ENCODE measurements at regions not wholly inside any gene's neighbourhood (a gene's known extent, or its start where the extent isn't known, plus 50 kb on each side); places are given as distances from the start of the nearest gene placed in this dataset.
A peak's percentile ranks its signal among the peaks of the same experiment; 100 is the strongest.

DNA sequence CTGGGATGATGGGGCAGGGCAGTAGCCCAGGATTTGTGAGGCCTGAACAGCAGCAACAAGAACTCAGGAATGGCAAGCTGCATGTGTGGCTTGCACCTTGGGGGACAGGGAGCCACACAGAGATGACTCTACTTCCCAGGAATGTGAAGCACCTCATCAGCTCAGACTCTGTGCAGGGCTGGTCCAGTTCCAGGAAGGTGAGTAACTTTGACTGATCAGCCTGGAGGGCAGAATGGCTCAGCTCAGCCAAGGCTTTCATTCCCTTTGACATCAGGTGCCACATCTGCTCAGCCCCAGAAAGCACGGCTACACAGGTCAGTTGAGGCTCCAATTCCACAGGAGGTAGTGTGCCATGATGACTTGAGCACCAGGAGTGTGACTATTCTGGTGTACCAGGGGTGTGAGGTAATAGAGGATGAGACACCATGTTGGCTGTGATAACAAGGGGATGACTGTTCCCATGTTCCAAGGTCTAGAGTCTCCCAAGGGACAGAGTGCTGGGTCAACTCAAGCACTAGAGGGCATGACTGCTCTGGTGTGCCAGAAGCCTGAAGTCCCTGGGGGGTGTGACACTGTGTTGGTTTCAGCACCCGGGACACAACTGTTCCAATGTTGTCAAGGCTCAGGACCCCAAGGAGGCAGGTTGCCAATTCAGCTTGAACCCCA, 625.8 kb upstream of the ADGRL2 start:
- TF ChIP-seq EGR1 (IDR thresholded peaks at IDR 0.05): no peak
- peak; percentile 81 for TF ChIP-seq TEAD4 (IDR thresholded peaks at IDR 0.05)
- no peak for TF ChIP-seq FOXM1 (IDR thresholded peaks at IDR 0.05; ENCODE audit: borderline replicate concordance, low read depth)
- TF ChIP-seq NFIC (IDR thresholded peaks at IDR 0.05): no peak
- TF ChIP-seq ZBTB7A (IDR thresholded peaks at IDR 0.05; ENCODE audit: low read depth): no peak

DNA sequence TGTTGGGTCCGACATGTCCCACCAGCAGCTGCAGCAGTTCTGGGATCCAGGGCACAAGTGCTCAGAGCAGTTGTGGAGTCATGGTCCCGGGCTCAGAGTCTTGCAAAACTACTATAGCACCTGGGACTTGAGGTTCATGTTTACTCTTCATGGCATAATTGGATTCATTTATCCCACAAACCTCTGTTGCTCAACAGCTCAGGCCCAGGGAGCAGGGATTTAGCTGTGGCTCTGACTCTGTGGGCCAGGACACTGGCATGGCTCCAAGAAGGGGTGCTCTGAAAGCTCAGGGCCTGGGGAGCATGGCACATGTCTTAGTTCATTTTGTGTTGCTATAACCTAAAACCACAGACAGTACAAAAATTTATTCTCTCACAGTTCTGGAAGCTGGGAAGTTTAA, 626.7 kb upstream of the ADGRL2 start:
- TF ChIP-seq TEAD4 (IDR thresholded peaks at IDR 0.05): no peak
- no peak for TF ChIP-seq YY1 (IDR thresholded peaks at IDR 0.05; ENCODE audit: low read depth)
- TF ChIP-seq, protein P1, sequence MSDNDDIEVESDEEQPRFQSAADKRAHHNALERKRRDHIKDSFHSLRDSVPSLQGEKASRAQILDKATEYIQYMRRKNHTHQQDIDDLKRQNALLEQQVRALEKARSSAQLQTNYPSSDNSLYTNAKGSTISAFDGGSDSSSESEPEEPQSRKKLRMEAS (IDR thresholded peaks at IDR 0.05): no peak
- TF ChIP-seq TCF12 (IDR thresholded peaks at IDR 0.05; ENCODE audit: low read depth): no peak
- no peak for TF ChIP-seq CREB1 (IDR thresholded peaks at IDR 0.05; ENCODE audit: low read depth)
- no peak for TF ChIP-seq EGR1 (IDR thresholded peaks at IDR 0.05)
- TF ChIP-seq ZBTB7A (IDR thresholded peaks at IDR 0.05; ENCODE audit: low read depth): no peak
- TF ChIP-seq EP300 (IDR thresholded peaks at IDR 0.05; ENCODE audit: borderline replicate concordance): no peak
- TF ChIP-seq RAD21 (IDR thresholded peaks at IDR 0.05; ENCODE audit: low read depth): no peak

DNA sequence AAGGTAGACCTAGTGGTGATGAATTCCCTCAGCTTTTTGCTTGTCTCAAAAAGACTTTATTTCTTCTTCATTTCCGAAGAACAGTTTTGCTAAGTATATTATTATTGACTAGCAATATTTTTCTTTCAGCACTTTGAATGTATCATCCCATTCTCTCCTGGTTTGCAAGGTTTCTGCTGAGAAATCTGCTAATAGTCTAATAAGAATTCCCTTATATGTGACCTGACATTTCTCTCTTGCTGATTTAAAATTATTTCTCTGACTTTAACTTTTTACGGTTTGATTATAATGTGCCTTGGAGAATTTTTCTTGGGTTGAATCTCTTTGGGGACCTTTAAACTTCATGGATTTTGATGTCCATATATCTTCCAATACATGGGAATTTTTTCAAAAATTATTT, 628.3 kb upstream of the ADGRL2 start:
- TF ChIP-seq NFIC (IDR thresholded peaks at IDR 0.05) (no peak), TAF1 (IDR thresholded peaks at IDR 0.05; ENCODE audit: low read depth) (no peak), RAD21 (IDR thresholded peaks at IDR 0.05; ENCODE audit: low read depth) (no peak), YY1 (IDR thresholded peaks at IDR 0.05; ENCODE audit: low read depth) (no peak), CREB1 (IDR thresholded peaks at IDR 0.05; ENCODE audit: low read depth) (no peak), FOXM1 (IDR thresholded peaks at IDR 0.05; ENCODE audit: borderline replicate concordance, low read depth) (no peak), TCF12 (IDR thresholded peaks at IDR 0.05; ENCODE audit: low read depth) (no peak), CEBPB (IDR thresholded peaks at IDR 0.05) (no peak), ZBTB7A (IDR thresholded peaks at IDR 0.05; ENCODE audit: low read depth) (no peak), TEAD4 (IDR thresholded peaks at IDR 0.05) (no peak), EGR1 (IDR thresholded peaks at IDR 0.05) (no peak), EP300 (IDR thresholded peaks at IDR 0.05; ENCODE audit: borderline replicate concordance) (no peak)
- TF ChIP-seq, protein P1 (IDR thresholded peaks at IDR 0.05): no peak
- TF ChIP-seq, protein P2, sequence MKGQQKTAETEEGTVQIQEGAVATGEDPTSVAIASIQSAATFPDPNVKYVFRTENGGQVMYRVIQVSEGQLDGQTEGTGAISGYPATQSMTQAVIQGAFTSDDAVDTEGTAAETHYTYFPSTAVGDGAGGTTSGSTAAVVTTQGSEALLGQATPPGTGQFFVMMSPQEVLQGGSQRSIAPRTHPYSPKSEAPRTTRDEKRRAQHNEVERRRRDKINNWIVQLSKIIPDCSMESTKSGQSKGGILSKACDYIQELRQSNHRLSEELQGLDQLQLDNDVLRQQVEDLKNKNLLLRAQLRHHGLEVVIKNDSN (IDR thresholded peaks at IDR 0.05): no peak
- TF ChIP-seq, protein P3, sequence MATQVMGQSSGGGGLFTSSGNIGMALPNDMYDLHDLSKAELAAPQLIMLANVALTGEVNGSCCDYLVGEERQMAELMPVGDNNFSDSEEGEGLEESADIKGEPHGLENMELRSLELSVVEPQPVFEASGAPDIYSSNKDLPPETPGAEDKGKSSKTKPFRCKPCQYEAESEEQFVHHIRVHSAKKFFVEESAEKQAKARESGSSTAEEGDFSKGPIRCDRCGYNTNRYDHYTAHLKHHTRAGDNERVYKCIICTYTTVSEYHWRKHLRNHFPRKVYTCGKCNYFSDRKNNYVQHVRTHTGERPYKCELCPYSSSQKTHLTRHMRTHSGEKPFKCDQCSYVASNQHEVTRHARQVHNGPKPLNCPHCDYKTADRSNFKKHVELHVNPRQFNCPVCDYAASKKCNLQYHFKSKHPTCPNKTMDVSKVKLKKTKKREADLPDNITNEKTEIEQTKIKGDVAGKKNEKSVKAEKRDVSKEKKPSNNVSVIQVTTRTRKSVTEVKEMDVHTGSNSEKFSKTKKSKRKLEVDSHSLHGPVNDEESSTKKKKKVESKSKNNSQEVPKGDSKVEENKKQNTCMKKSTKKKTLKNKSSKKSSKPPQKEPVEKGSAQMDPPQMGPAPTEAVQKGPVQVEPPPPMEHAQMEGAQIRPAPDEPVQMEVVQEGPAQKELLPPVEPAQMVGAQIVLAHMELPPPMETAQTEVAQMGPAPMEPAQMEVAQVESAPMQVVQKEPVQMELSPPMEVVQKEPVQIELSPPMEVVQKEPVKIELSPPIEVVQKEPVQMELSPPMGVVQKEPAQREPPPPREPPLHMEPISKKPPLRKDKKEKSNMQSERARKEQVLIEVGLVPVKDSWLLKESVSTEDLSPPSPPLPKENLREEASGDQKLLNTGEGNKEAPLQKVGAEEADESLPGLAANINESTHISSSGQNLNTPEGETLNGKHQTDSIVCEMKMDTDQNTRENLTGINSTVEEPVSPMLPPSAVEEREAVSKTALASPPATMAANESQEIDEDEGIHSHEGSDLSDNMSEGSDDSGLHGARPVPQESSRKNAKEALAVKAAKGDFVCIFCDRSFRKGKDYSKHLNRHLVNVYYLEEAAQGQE (IDR thresholded peaks at IDR 0.05; ENCODE audit: low read depth): no peak

DNA sequence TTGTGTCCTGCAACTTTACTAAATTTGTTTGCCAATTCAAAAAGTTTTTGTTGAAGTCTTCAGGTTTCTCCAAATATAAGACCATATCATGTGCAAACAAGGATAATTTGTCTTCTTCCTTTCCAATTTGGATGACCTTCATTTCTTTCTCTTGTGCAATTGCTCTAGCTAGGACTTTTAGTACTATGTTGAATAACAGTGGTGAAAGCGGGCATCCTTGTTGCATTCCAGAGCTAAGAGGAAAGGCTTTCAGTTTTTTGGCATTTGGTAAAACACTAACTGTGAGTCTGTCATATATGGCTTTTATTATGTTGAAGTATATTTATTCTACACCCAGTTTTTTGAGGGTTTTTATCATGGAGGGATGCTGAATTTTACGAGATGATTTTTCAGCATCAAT, 630.0 kb upstream of the ADGRL2 start:
- TF ChIP-seq, protein P1 (IDR thresholded peaks at IDR 0.05): no peak
- TF ChIP-seq YY1 (IDR thresholded peaks at IDR 0.05; ENCODE audit: low read depth) (no peak), FOXM1 (IDR thresholded peaks at IDR 0.05; ENCODE audit: borderline replicate concordance, low read depth) (no peak), RAD21 (IDR thresholded peaks at IDR 0.05; ENCODE audit: low read depth) (no peak), NFIC (IDR thresholded peaks at IDR 0.05) (no peak)
- TF ChIP-seq, protein P3 (IDR thresholded peaks at IDR 0.05; ENCODE audit: low read depth): no peak
- TF ChIP-seq, protein P2 (IDR thresholded peaks at IDR 0.05): no peak

DNA sequence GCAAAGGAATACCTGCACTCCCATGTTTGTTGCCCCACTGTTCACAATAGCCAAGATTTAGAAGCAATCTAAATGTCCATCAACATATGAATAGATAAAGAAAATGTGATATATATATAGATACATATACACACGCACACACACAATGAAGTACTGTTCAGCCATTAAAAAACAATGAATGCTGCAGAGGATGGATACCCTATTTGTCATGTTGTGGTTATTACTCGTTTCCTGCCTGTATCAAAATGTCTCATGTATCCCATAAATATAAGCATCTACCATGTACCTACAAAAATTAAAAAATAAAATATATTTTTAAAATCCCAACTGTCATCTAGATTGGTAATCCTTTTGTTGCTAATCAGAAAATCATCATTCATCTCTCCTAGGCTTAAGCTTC, 634.8 kb upstream of the ADGRL2 start:
- TF ChIP-seq TCF12 (IDR thresholded peaks at IDR 0.05; ENCODE audit: low read depth): no peak
- TF ChIP-seq YY1 (IDR thresholded peaks at IDR 0.05; ENCODE audit: low read depth): no peak
- TF ChIP-seq, protein P2 (IDR thresholded peaks at IDR 0.05): no peak
- TF ChIP-seq CREB1 (IDR thresholded peaks at IDR 0.05; ENCODE audit: low read depth): no peak
- no peak for TF ChIP-seq EP300 (IDR thresholded peaks at IDR 0.05; ENCODE audit: borderline replicate concordance)
- TF ChIP-seq RAD21 (IDR thresholded peaks at IDR 0.05; ENCODE audit: low read depth): no peak
- no peak for TF ChIP-seq NFIC (IDR thresholded peaks at IDR 0.05)
- no peak for TF ChIP-seq CEBPB (IDR thresholded peaks at IDR 0.05)
- TF ChIP-seq, protein P1 (IDR thresholded peaks at IDR 0.05): no peak
- TF ChIP-seq EGR1 (IDR thresholded peaks at IDR 0.05): no peak
